Transverse colon (tissue), 4 donors: ENCODE measurements at regions not wholly inside any gene's neighbourhood (a gene's known extent, or its start where the extent isn't known, plus 50 kb on each side); places are given as distances from the start of the nearest gene placed in this dataset.
A peak's percentile ranks its signal among the peaks of the same experiment; 100 is the strongest.

Experiments used
- DNase-seq: peaks from one replicate; pipeline ENCODE4 v3.0.0-alpha.2; 2019
- H3K27ac ChIP-seq, 4 donors: fragments of 200-600 bp; sonication (generic); 2 replicates each; pipeline ENCODE4 v1.5.1; 2016 to 2018; ENCODE audit warnings: inconsistent platforms in 4 of 4
- H3K27me3 ChIP-seq: fragments of 200-600 bp; sonication (generic); 2 replicates; pipeline ENCODE4 v1.5.1; 2017; ENCODE audit warnings: inconsistent platforms
- H3K36me3 ChIP-seq, 4 donors: fragments of 200-600 bp; sonication (generic); 2 replicates each; pipeline ENCODE4 v1.5.1; 2017 to 2019; ENCODE audit warnings: inconsistent platforms in 4 of 4
- H3K4me1 ChIP-seq, 4 donors: fragments of 200-600 bp; sonication (generic); 2 replicates each; pipeline ENCODE4 v1.5.1; 2017 to 2020; ENCODE audit warnings: inconsistent platforms in 4 of 4
- H3K4me3 ChIP-seq, 4 donors: fragments of 200-600 bp; sonication (generic); 1 replicate in 1 of 4; 2 replicates in 3 of 4; pipeline versions ENCODE4 v1.5.1 to v1.6.1; 2017 to 2019; ENCODE audit warnings: inconsistent platforms in 4 of 4
- H3K9me3 ChIP-seq, 2 donors: fragments of 200-600 bp; sonication (generic); 2 replicates each; pipeline ENCODE4 v1.5.1; 2017 to 2019; ENCODE audit warnings: inconsistent platforms in 2 of 2
- EP300 ChIP-seq: sonication (generic); formaldehyde crosslinking; IDR thresholded peaks from one replicate; pipeline ENCODE4 v1.6.1; 2017; ENCODE audit warnings: antibody characterized with exemption, low read depth
- POLR2A ChIP-seq: fragments of 450-650 bp; IDR thresholded peaks from one replicate; pipeline ENCODE4 v1.6.1; 2016; ENCODE audit warnings: antibody characterized with exemption, mild to moderate bottlenecking, moderate library complexity
- POLR2AphosphoS5 ChIP-seq, 3 donors: sonication (generic); formaldehyde crosslinking; IDR thresholded peaks; one replicate each; pipeline ENCODE4 v1.6.1; 2016; ENCODE audit warnings: antibody characterized with exemption in 3 of 3
- WGBS, 2 donors: methylation state at CpG; one replicate each; pipeline ENCODE4 v1.1.5; 2018; ENCODE audit warnings: low coverage in 1 of 2; 5-methylcytosine and 5-hydroxymethylcytosine counted together
- in situ Hi-C, 4 donors: fragments of 200-750 bp; cut with MboI; loops; one replicate each; pipeline versions ENCODE4 v1.15.0 to v1.15.1; 2017; ENCODE audit warnings: low sequenced_read_pairs in 3 of 4, low pct_ligation_motif_present in 1 of 4, low pct_unique_long_range_greater_than_20kb in 1 of 4
- intact Hi-C: fragments of 100-400 bp; cut with DNase I; formaldehyde crosslinking; loops from one replicate; pipeline ENCODE4 v1.15.1; 2023; ENCODE audit warnings: low total_unique reads
- TF ChIP-seq, protein P1 (sequence below), 5 experiments: fragments of 200-600 bp in 3 of 5; fragments of 450-650 bp in 2 of 5; sonication (generic) in 3 of 5; IDR thresholded peaks; 1 replicate in 2 of 5; 2 replicates in 3 of 5; pipeline ENCODE4 v1.5.1; 2016 to 2017; ENCODE audit warnings: antibody characterized with exemption in 5 of 5, inconsistent platforms in 3 of 5, mild to moderate bottlenecking in 2 of 5, moderate library complexity in 1 of 5

DNA sequence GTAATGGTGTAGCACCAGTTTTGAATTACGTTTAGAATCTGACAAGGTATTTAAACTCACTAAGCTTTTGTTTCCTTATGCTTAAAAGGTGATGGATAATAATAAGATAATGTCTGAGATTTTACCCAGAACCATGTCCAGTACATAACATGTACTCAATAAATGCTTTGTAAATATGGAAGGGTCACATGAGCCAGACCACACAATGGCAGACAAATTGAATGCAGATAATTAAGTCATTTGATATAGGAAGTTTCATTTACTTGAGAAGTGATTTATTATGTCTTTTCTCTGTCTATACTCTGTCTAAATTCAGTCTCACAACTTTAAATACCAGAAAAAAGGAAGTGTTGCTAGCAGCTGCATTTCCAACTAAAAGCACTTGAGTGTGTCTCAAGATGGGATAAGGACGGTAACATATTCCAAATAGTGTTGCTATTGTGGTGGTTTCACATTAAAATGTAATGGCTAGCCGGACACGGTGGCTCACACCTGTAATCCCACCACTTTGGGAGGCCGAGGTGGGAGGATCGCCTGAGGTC lies 52.5 kb upstream of the DHX40 start:
- Histone ChIP-seq H3K4me1 (peaks cover 0 to 18% (median 7%) of the 10 kb centered on the region in 4 donors), H3K27ac (no peak overlapping the region), H3K4me3 (no peak overlapping the region), H3K9me3 (no peaks in the 10 kb centered on the region), H3K36me3 (no peaks in the 10 kb centered on the region), H3K27me3 (no peaks in the 10 kb centered on the region)
- in situ Hi-C loops: no loop called here
- 74 to 84% methylated on average over 2 to 6 of the region's 6 CpGs for WGBS, 2 donors
- TF ChIP-seq, protein P1, sequence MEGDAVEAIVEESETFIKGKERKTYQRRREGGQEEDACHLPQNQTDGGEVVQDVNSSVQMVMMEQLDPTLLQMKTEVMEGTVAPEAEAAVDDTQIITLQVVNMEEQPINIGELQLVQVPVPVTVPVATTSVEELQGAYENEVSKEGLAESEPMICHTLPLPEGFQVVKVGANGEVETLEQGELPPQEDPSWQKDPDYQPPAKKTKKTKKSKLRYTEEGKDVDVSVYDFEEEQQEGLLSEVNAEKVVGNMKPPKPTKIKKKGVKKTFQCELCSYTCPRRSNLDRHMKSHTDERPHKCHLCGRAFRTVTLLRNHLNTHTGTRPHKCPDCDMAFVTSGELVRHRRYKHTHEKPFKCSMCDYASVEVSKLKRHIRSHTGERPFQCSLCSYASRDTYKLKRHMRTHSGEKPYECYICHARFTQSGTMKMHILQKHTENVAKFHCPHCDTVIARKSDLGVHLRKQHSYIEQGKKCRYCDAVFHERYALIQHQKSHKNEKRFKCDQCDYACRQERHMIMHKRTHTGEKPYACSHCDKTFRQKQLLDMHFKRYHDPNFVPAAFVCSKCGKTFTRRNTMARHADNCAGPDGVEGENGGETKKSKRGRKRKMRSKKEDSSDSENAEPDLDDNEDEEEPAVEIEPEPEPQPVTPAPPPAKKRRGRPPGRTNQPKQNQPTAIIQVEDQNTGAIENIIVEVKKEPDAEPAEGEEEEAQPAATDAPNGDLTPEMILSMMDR (IDR thresholded peaks at IDR 0.05): no peak
- TF ChIP-seq POLR2A: no peak
- TF ChIP-seq EP300: no peak
- no peak for TF ChIP-seq POLR2AphosphoS5 (IDR thresholded peaks at IDR 0.05)
- intact Hi-C loops: no loop called here
- DNase-seq: no peak

DNA sequence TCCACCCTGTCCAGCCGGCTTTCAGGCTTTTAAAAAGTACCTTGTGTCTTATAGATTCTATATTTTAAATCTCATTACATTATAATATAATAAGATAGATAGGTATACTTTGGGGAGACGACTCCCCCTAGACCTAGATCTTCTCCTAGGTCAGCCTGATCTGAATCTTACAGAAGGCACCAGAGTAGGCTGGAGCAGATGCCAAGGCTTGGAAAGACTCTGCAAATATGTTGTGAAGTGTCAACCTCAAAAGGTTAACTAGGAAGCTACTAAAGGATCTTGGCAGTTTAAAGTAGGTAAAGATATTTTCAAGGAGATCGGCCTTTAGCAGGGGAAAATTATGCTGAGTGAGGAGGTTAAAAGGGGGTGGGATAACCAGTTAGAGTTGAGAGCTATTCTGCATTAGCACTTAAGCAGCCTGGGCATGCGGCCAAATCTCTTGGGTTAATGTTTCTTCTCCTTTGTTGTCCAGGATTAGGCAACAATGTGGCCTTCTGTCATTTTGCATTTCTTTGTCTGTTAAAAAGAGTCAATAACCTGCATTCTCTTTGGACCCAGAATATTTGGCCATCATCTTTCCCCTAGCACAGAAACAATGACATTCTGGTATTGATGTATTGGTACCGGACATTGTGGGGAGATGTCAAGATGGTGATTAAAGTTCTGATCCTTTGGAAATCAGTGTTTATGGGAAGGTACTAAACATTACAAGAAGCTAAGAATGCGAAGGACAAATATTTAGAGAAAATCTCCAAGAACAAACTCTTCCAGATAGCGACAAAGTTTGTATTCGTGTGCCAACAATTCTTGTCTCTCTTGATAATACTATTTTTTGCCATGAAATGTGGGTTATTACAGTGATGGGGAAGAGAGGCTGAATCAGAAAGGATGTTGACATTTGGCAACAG lies 51.2 kb upstream of the DHX40 start:
- no peak for TF ChIP-seq EP300
- TF ChIP-seq, protein P1 (IDR thresholded peaks at IDR 0.05): no peak
- TF ChIP-seq POLR2A: no peak
- TF ChIP-seq POLR2AphosphoS5 (IDR thresholded peaks at IDR 0.05): no peak
- Histone ChIP-seq H3K27ac (peak overlapping the region in 1 of 4 donors; percentile 6), H3K4me3 (no peak overlapping the region), H3K9me3 (no peaks in the 10 kb centered on the region), H3K4me1 (peaks cover 0 to 18% (median 7%) of the 10 kb centered on the region in 4 donors), H3K36me3 (no peaks in the 10 kb centered on the region), H3K27me3 (no peaks in the 10 kb centered on the region)
- DNase-seq: peak; percentile 78
- 47 to 57% methylated on average over 5 to 8 of the region's 8 CpGs for WGBS, 2 donors
- intact Hi-C loops (no loop called here), in situ Hi-C loops (no loop called here)
